SK-N-MC (cell line): ENCODE measurements at regions not wholly inside any gene's neighbourhood (a gene's known extent, or its start where the extent isn't known, plus 50 kb on each side); places are given as distances from the start of the nearest gene placed in this dataset.

Experiments
- EZH2 ChIP-seq: fragments of 200-600 bp; sonication (generic); IDR thresholded peaks from one replicate; pipeline ENCODE4 v1.6.1; 2017; ENCODE audit warnings: antibody characterized with exemption
- FOXP2 ChIP-seq: optimal IDR thresholded peaks from 2 replicates; pipeline ENCODE3; 2011; ENCODE audit warnings: mild to moderate bottlenecking, moderate library complexity; ENCODE audit not compliant: insufficient read depth; ENCODE audit errors: extremely low read length, control extremely low read depth
- POLR2AphosphoS5 ChIP-seq: IDR thresholded peaks from 2 replicates; pipeline ENCODE4 v1.6.1; 2012; ENCODE audit warnings: mild to moderate bottlenecking, low read depth, low read length, borderline replicate concordance

- no peak for TF ChIP-seq EZH2
- TF ChIP-seq POLR2AphosphoS5: no peak
- no peak for TF ChIP-seq FOXP2
These were observed 160.7 kb downstream of the AXIN2 start for GRCh38 chr17:65400701-65401100.
